ENCODE measurements at regions not wholly inside any gene's neighbourhood (a gene's known extent, or its start where the extent isn't known, plus 50 kb on each side); places are given as distances from the start of the nearest gene placed in this dataset.

GRCh38 chr12:118603610-118604361, 227.4 kb downstream of the SUDS3 start:
- TF ChIP-seq CTCF (conservative IDR thresholded peaks at IDR 0.05) = no peak
- TF ChIP-seq EZH2 (IDR thresholded peaks at IDR 0.05; ENCODE audit: low read depth) = no peak

Data from PC-9 (cell line).